ENCODE measurements at regions not wholly inside any gene's neighbourhood (a gene's known extent, or its start where the extent isn't known, plus 50 kb on each side); places are given as distances from the start of the nearest gene placed in this dataset.
"Not testable (repeated sequence)": the region's sequence is repeated elsewhere in the genome, so short reads cannot be mapped to it uniquely, and the experiment has no call there.

- 87 to 98% methylated on average over 1 to 2 of the region's 2 CpGs for WGBS, 2 experiments
- no peak overlapping the region for H3K27ac ChIP-seq (ENCODE audit: insufficient read depth, low read depth, low read length, poor library complexity, severe bottlenecking)
- H3K4me1 ChIP-seq (ENCODE audit: control insufficient read depth, insufficient read depth, low read length), result peaks cover 4% of the 10 kb centered on the region
- H3K4me3 ChIP-seq (ENCODE audit: insufficient read depth, low read depth, low read length), result no peak overlapping the region
- H3K27me3 ChIP-seq (ENCODE audit: control insufficient read depth, insufficient read depth, low read length, poor library complexity, severe bottlenecking), result no peaks in the 10 kb centered on the region
- no peaks in the 10 kb centered on the region for H3K9me3 ChIP-seq (ENCODE audit: control insufficient read depth, low read length)
- H3K36me3 ChIP-seq (ENCODE audit: control insufficient read depth, insufficient read depth, low read length), result no peaks in the 10 kb centered on the region
Observed at GRCh38 chr2:208674919-208675318, 268.3 kb downstream of the PTH2R start.

GRCh38 chr2:208685929-208686328, 279.3 kb downstream of the PTH2R start:
- H3K4me1 ChIP-seq (ENCODE audit: control insufficient read depth, insufficient read depth, low read length), result not testable (repeated sequence)
- WGBS, 2 experiments, result 93 to 96% methylated on average over 13 of the region's 13 CpGs

GRCh38 chr2:208686665-208687064, 280.1 kb downstream of the PTH2R start:
- WGBS, 2 experiments, result 87 to 90% methylated on average over 1 of the region's 1 CpG
- H3K27ac ChIP-seq (ENCODE audit: insufficient read depth, low read depth, low read length, poor library complexity, severe bottlenecking), result no peak overlapping the region
- no peaks in the 10 kb centered on the region for H3K36me3 ChIP-seq (ENCODE audit: control insufficient read depth, insufficient read depth, low read length)
- H3K4me3 ChIP-seq (ENCODE audit: insufficient read depth, low read depth, low read length), result no peak overlapping the region
- no peaks in the 10 kb centered on the region for H3K27me3 ChIP-seq (ENCODE audit: control insufficient read depth, insufficient read depth, low read length, poor library complexity, severe bottlenecking)
- H3K4me1 ChIP-seq (ENCODE audit: control insufficient read depth, insufficient read depth, low read length), result no peaks in the 10 kb centered on the region
- no peaks in the 10 kb centered on the region for H3K9me3 ChIP-seq (ENCODE audit: control insufficient read depth, low read length)

More at GRCh38 chr2:208685929-208686328, 279.3 kb downstream of the PTH2R start:
- not testable (repeated sequence) for H3K27me3 ChIP-seq (ENCODE audit: control insufficient read depth, insufficient read depth, low read length, poor library complexity, severe bottlenecking); H3K4me3 ChIP-seq (ENCODE audit: insufficient read depth, low read depth, low read length); H3K9me3 ChIP-seq (ENCODE audit: control insufficient read depth, low read length); H3K36me3 ChIP-seq (ENCODE audit: control insufficient read depth, insufficient read depth, low read length); H3K27ac ChIP-seq (ENCODE audit: insufficient read depth, low read depth, low read length, poor library complexity, severe bottlenecking)

- 89 to 100% methylated on average over 1 of the region's 1 CpG for WGBS, 2 experiments
- H3K4me3 ChIP-seq (ENCODE audit: insufficient read depth, low read depth, low read length); H3K27ac ChIP-seq (ENCODE audit: insufficient read depth, low read depth, low read length, poor library complexity, severe bottlenecking); H3K36me3 ChIP-seq (ENCODE audit: control insufficient read depth, insufficient read depth, low read length); H3K4me1 ChIP-seq (ENCODE audit: control insufficient read depth, insufficient read depth, low read length); H3K27me3 ChIP-seq (ENCODE audit: control insufficient read depth, insufficient read depth, low read length, poor library complexity, severe bottlenecking); H3K9me3 ChIP-seq (ENCODE audit: control insufficient read depth, low read length): not testable (repeated sequence)
Observed at GRCh38 chr2:208687720-208688119, 281.1 kb downstream of the PTH2R start.

GRCh38 chr2:208698114-208698513, 291.5 kb downstream of the PTH2R start:
- H3K9me3 ChIP-seq (ENCODE audit: control insufficient read depth, low read length), result no peaks in the 10 kb centered on the region
- H3K36me3 ChIP-seq (ENCODE audit: control insufficient read depth, insufficient read depth, low read length), result no peaks in the 10 kb centered on the region
- no peaks in the 10 kb centered on the region for H3K27me3 ChIP-seq (ENCODE audit: control insufficient read depth, insufficient read depth, low read length, poor library complexity, severe bottlenecking)
- H3K4me3 ChIP-seq (ENCODE audit: insufficient read depth, low read depth, low read length), result no peak overlapping the region
- H3K27ac ChIP-seq (ENCODE audit: insufficient read depth, low read depth, low read length, poor library complexity, severe bottlenecking), result no peak overlapping the region
- no peaks in the 10 kb centered on the region for H3K4me1 ChIP-seq (ENCODE audit: control insufficient read depth, insufficient read depth, low read length)

- Histone ChIP-seq H3K4me3 (ENCODE audit: insufficient read depth, low read depth, low read length) (no peak overlapping the region), H3K27ac (ENCODE audit: insufficient read depth, low read depth, low read length, poor library complexity, severe bottlenecking) (no peak overlapping the region), H3K36me3 (ENCODE audit: control insufficient read depth, insufficient read depth, low read length) (no peaks in the 10 kb centered on the region), H3K27me3 (ENCODE audit: control insufficient read depth, insufficient read depth, low read length, poor library complexity, severe bottlenecking) (no peaks in the 10 kb centered on the region), H3K9me3 (ENCODE audit: control insufficient read depth, low read length) (no peaks in the 10 kb centered on the region), H3K4me1 (ENCODE audit: control insufficient read depth, insufficient read depth, low read length) (no peaks in the 10 kb centered on the region)
- 95 to 96% methylated on average over 3 of the region's 3 CpGs for WGBS, 2 experiments
Observed at GRCh38 chr2:208708486-208708885, 301.9 kb downstream of the PTH2R start.

GRCh38 chr2:208711598-208711997, 305.0 kb downstream of the PTH2R start:
- Histone ChIP-seq H3K4me1 (ENCODE audit: control insufficient read depth, insufficient read depth, low read length) (no peaks in the 10 kb centered on the region), H3K4me3 (ENCODE audit: insufficient read depth, low read depth, low read length) (no peak overlapping the region), H3K27me3 (ENCODE audit: control insufficient read depth, insufficient read depth, low read length, poor library complexity, severe bottlenecking) (no peaks in the 10 kb centered on the region), H3K27ac (ENCODE audit: insufficient read depth, low read depth, low read length, poor library complexity, severe bottlenecking) (no peak overlapping the region), H3K9me3 (ENCODE audit: control insufficient read depth, low read length) (no peaks in the 10 kb centered on the region), H3K36me3 (ENCODE audit: control insufficient read depth, insufficient read depth, low read length) (no peaks in the 10 kb centered on the region)

- Histone ChIP-seq H3K27ac (ENCODE audit: insufficient read depth, low read depth, low read length, poor library complexity, severe bottlenecking) (peak overlapping the region; percentile 6), H3K36me3 (ENCODE audit: control insufficient read depth, insufficient read depth, low read length) (no peaks in the 10 kb centered on the region), H3K4me3 (ENCODE audit: insufficient read depth, low read depth, low read length) (no peak overlapping the region), H3K27me3 (ENCODE audit: control insufficient read depth, insufficient read depth, low read length, poor library complexity, severe bottlenecking) (no peaks in the 10 kb centered on the region), H3K9me3 (ENCODE audit: control insufficient read depth, low read length) (no peaks in the 10 kb centered on the region), H3K4me1 (ENCODE audit: control insufficient read depth, insufficient read depth, low read length) (no peaks in the 10 kb centered on the region)
- 70 to 72% methylated on average over 1 of the region's 1 CpG for WGBS, 2 experiments
Observed at GRCh38 chr2:208713066-208713745, 306.6 kb downstream of the PTH2R start.

GRCh38 chr2:208718828-208719227, 312.2 kb downstream of the PTH2R start:
- WGBS, 2 experiments, result 94 to 100% methylated on average over 1 to 2 of the region's 2 CpGs
- no peaks in the 10 kb centered on the region for H3K4me1 ChIP-seq (ENCODE audit: control insufficient read depth, insufficient read depth, low read length)
- H3K4me3 ChIP-seq (ENCODE audit: insufficient read depth, low read depth, low read length), result no peak overlapping the region
- H3K27ac ChIP-seq (ENCODE audit: insufficient read depth, low read depth, low read length, poor library complexity, severe bottlenecking), result no peak overlapping the region
- H3K36me3 ChIP-seq (ENCODE audit: control insufficient read depth, insufficient read depth, low read length), result no peaks in the 10 kb centered on the region
- H3K9me3 ChIP-seq (ENCODE audit: control insufficient read depth, low read length), result no peaks in the 10 kb centered on the region
- H3K27me3 ChIP-seq (ENCODE audit: control insufficient read depth, insufficient read depth, low read length, poor library complexity, severe bottlenecking), result no peaks in the 10 kb centered on the region

- Histone ChIP-seq H3K9me3 (ENCODE audit: control insufficient read depth, low read length) (no peaks in the 10 kb centered on the region), H3K4me1 (ENCODE audit: control insufficient read depth, insufficient read depth, low read length) (no peaks in the 10 kb centered on the region), H3K27ac (ENCODE audit: insufficient read depth, low read depth, low read length, poor library complexity, severe bottlenecking) (no peak overlapping the region), H3K27me3 (ENCODE audit: control insufficient read depth, insufficient read depth, low read length, poor library complexity, severe bottlenecking) (no peaks in the 10 kb centered on the region), H3K4me3 (ENCODE audit: insufficient read depth, low read depth, low read length) (no peak overlapping the region), H3K36me3 (ENCODE audit: control insufficient read depth, insufficient read depth, low read length) (no peaks in the 10 kb centered on the region)
- 80 to 81% methylated on average over 1 of the region's 1 CpG for WGBS, 2 experiments
Observed at GRCh38 chr2:208722731-208723130, 316.1 kb downstream of the PTH2R start.

- H3K27ac ChIP-seq (ENCODE audit: insufficient read depth, low read depth, low read length, poor library complexity, severe bottlenecking), result no peak overlapping the region
- H3K4me1 ChIP-seq (ENCODE audit: control insufficient read depth, insufficient read depth, low read length), result no peaks in the 10 kb centered on the region
- no peaks in the 10 kb centered on the region for H3K9me3 ChIP-seq (ENCODE audit: control insufficient read depth, low read length)
- no peak overlapping the region for H3K4me3 ChIP-seq (ENCODE audit: insufficient read depth, low read depth, low read length)
- no peaks in the 10 kb centered on the region for H3K36me3 ChIP-seq (ENCODE audit: control insufficient read depth, insufficient read depth, low read length)
- no peaks in the 10 kb centered on the region for H3K27me3 ChIP-seq (ENCODE audit: control insufficient read depth, insufficient read depth, low read length, poor library complexity, severe bottlenecking)
- whole genome bisulfite sequencing, 2 experiments, result 89 to 92% methylated on average over 4 of the region's 4 CpGs
Observed at GRCh38 chr2:208725280-208725679, 318.7 kb downstream of the PTH2R start.
